HEK293 (cell line): ENCODE measurements at regions not wholly inside any gene's neighbourhood (a gene's known extent, or its start where the extent isn't known, plus 50 kb on each side); places are given as distances from the start of the nearest gene placed in this dataset.

Experiments
- CTCF ChIA-PET: fragments of 350-600 bp; formaldehyde crosslinking; extraction: SDS; loops from one replicate; lab custom pipeline; 2021; ENCODE audit warnings: antibody characterized with exemption; lab: Yijun Ruan, JAX
- POLR2A ChIA-PET: fragments of 300-600 bp; formaldehyde crosslinking; extraction: SDS; loops from one replicate; lab custom pipeline; 2020; ENCODE audit warnings: antibody characterized with exemption, inconsistent platforms; lab: Yijun Ruan, JAX
- H3K27ac ChIP-seq: fragments of 200-500 bp; sonication (Bioruptor generic); 2 replicates; pipeline ENCODE4 v1.5.1; 2014; ENCODE audit warnings: low read depth, low read length, control low read depth, inconsistent platforms; ENCODE audit errors: extremely low read depth
- H3K36me3 ChIP-seq, 2 experiments: fragments of 200-500 bp in 1 of 2; sonication (Bioruptor generic) in 1 of 2; 1 replicate in 1 of 2; 2 replicates in 1 of 2; pipeline ENCODE4 v1.5.1; 2014 to 2017; ENCODE audit warnings: inconsistent platforms in 2 of 2, low read length in 2 of 2; ENCODE audit not compliant: control insufficient read depth in 2 of 2, insufficient read depth in 1 of 2
- H3K4me1 ChIP-seq: fragments of 200-500 bp; sonication (Bioruptor generic); 2 replicates; pipeline ENCODE4 v1.5.1; 2014; ENCODE audit warnings: mild to moderate bottlenecking, low read length, inconsistent platforms; ENCODE audit not compliant: control insufficient read depth, insufficient read depth
- H3K4me3 ChIP-seq: 2 replicates; pipeline ENCODE4 v1.5.1; 2011; ENCODE audit warnings: low read depth, mild to moderate bottlenecking, control low read depth, low read length, moderate library complexity
- H3K9me3 ChIP-seq: fragments of 200-500 bp; sonication (Bioruptor generic); 2 replicates; pipeline ENCODE4 v1.5.1; 2014; ENCODE audit warnings: low read depth, low read length, inconsistent platforms; ENCODE audit not compliant: control insufficient read depth, insufficient read depth
- HOXD13 ChIP-seq: sonication (generic); formaldehyde crosslinking; IDR thresholded peaks from 2 replicates; pipeline ENCODE4 v1.8.0; 2022; ENCODE audit warnings: missing genetic modification reagents, borderline replicate concordance
- KLF7 ChIP-seq: fragments of 450-650 bp; formaldehyde crosslinking; IDR thresholded peaks from 2 replicates; pipeline ENCODE4 v1.5.1; 2016; ENCODE audit warnings: missing biosample characterization, missing genetic modification characterization, borderline replicate concordance
- OSR2 ChIP-seq: fragments of 450-650 bp; formaldehyde crosslinking; IDR thresholded peaks from 2 replicates; pipeline ENCODE4 v1.5.1; 2016; ENCODE audit warnings: missing biosample characterization, missing genetic modification characterization
- PRDM6 ChIP-seq: fragments of 450-650 bp; formaldehyde crosslinking; IDR thresholded peaks from 2 replicates; pipeline ENCODE4 v1.5.1; 2017; ENCODE audit warnings: missing biosample characterization, missing genetic modification characterization
- ZBTB20 ChIP-seq: fragments of 450-650 bp; formaldehyde crosslinking; IDR thresholded peaks from 2 replicates; pipeline ENCODE4 v1.5.1; 2016; ENCODE audit warnings: missing biosample characterization, missing genetic modification characterization
- ZBTB44 ChIP-seq: fragments of 450-650 bp; IDR thresholded peaks from 2 replicates; pipeline ENCODE4 v1.5.1; 2018; ENCODE audit warnings: missing biosample characterization, mild to moderate bottlenecking, missing genetic modification characterization
- ZBTB48 ChIP-seq: fragments of 450-650 bp; formaldehyde crosslinking; IDR thresholded peaks from 2 replicates; pipeline ENCODE4 v1.5.1; 2016; ENCODE audit warnings: missing biosample characterization, missing genetic modification characterization
- ZBTB6 ChIP-seq: fragments of 450-650 bp; formaldehyde crosslinking; IDR thresholded peaks from 2 replicates; pipeline ENCODE4 v1.5.1; 2017; ENCODE audit warnings: missing biosample characterization, missing genetic modification characterization
- ZNF335 ChIP-seq: fragments of 450-650 bp; formaldehyde crosslinking; conservative IDR thresholded peaks from 2 replicates; pipeline ENCODE4 v1.5.1; 2016; ENCODE audit warnings: missing biosample characterization, missing genetic modification characterization
- ZNF341 ChIP-seq: fragments of 450-650 bp; formaldehyde crosslinking; IDR thresholded peaks from 2 replicates; pipeline ENCODE4; 2016; ENCODE audit warnings: low read depth, missing biosample characterization, missing genetic modification characterization
- ZNF354C ChIP-seq: fragments of 450-650 bp; formaldehyde crosslinking; IDR thresholded peaks from 2 replicates; pipeline ENCODE4 v1.5.1; 2016; ENCODE audit warnings: missing biosample characterization, missing genetic modification characterization, low read depth, borderline replicate concordance
- ZNF366 ChIP-seq: fragments of 450-650 bp; formaldehyde crosslinking; conservative IDR thresholded peaks from 2 replicates; pipeline ENCODE4 v1.5.1; 2016; ENCODE audit warnings: missing biosample characterization, missing genetic modification characterization
- ZNF664 ChIP-seq: fragments of 450-650 bp; formaldehyde crosslinking; IDR thresholded peaks from 2 replicates; pipeline ENCODE4 v1.5.1; 2016; ENCODE audit warnings: missing biosample characterization, missing genetic modification characterization
- ZNF768 ChIP-seq: fragments of 450-650 bp; formaldehyde crosslinking; IDR thresholded peaks from 2 replicates; pipeline ENCODE4 v1.5.1; 2018; ENCODE audit warnings: missing biosample characterization, mild to moderate bottlenecking, missing genetic modification characterization

GRCh38 chr1:201758499-201759050 is 70.4 kb upstream of the IPO9 start:
- CTCF ChIA-PET = interaction anchor here (0.7 to 3.9 kb wide), 7 partner anchors 30 to 1241 kb away, joined by 3 to 17 read pairs (median 4); no protein-coding TSS in a partner anchor
- no peak overlapping the region for H3K4me3 ChIP-seq
- POLR2A ChIA-PET = interaction anchor here (0.5 kb wide), 1 partner anchor 44 kb away, joined by 4 read pairs; no protein-coding TSS in a partner anchor
- H3K27ac ChIP-seq = no peak overlapping the region
- TF ChIP-seq ZNF768 (tag by site-specific recombination) (no peak), ZNF664 (tag by site-specific recombination) (peak; percentile 58; the same call in 1 of the 2 replicates), PRDM6 (peak; percentile 76), ZBTB44 (tag by site-specific recombination) (0 out of 2 replicates have a peak, but pooled peaks have one; percentile 45), OSR2 (tag by site-specific recombination) (0 out of 2 replicates have a peak, but pooled peaks have one; percentile 36), ZNF354C (tag by site-specific recombination) (no peak), ZBTB48 (tag by site-specific recombination) (peak; percentile 91), ZNF335 (0 out of 2 replicates have a peak, but pooled peaks have one; percentile 25), ZNF341 (peak; percentile 45; the same call in 1 of the 2 replicates), HOXD13 (CRISPR knock-in tag) (no peak), KLF7 (no peak)
- peaks cover 14% of the 10 kb centered on the region for H3K4me1 ChIP-seq
- no peaks in the 10 kb centered on the region for H3K36me3 ChIP-seq
- H3K9me3 ChIP-seq = no peaks in the 10 kb centered on the region

GRCh38 chr1:201759194-201759815 is 69.7 kb upstream of the IPO9 start:
- H3K36me3 ChIP-seq = no peaks in the 10 kb centered on the region
- no peak overlapping the region for H3K4me3 ChIP-seq
- TF ChIP-seq ZNF366 (no peak), ZBTB44 (tag by site-specific recombination) (0 out of 2 replicates have a peak, but pooled peaks have one; percentile 22), ZBTB20 (tag by site-specific recombination) (peak; percentile 76), ZBTB6 (tag by site-specific recombination) (no peak)
- CTCF ChIA-PET = interaction anchor here (0.6 to 3.9 kb wide), 8 partner anchors 30 to 1480 kb away, joined by 3 to 17 read pairs (median 4); no protein-coding TSS in a partner anchor
- H3K27ac ChIP-seq = no peak overlapping the region
- POLR2A ChIA-PET = interaction anchor here (0.5 kb wide), 1 partner anchor 45 kb away, joined by 4 read pairs; no protein-coding TSS in a partner anchor
- H3K4me1 ChIP-seq = peaks cover 14% of the 10 kb centered on the region
- H3K9me3 ChIP-seq = no peaks in the 10 kb centered on the region
